RWPE1 (cell line): ENCODE measurements at regions not wholly inside any gene's neighbourhood (a gene's known extent, or its start where the extent isn't known, plus 50 kb on each side); places are given as distances from the start of the nearest gene placed in this dataset.

Experiments used
- CTCF ChIA-PET: fragments of 350-600 bp; sonication (Branson Sonifier 250); formaldehyde crosslinking; extraction: SDS; loops from one replicate; lab custom pipeline; 2021; lab: Yijun Ruan, JAX
- POLR2A ChIA-PET: fragments of 400-600 bp; formaldehyde crosslinking; extraction: SDS; loops from one replicate; lab custom pipeline; 2020; ENCODE audit warnings: antibody characterized with exemption; ENCODE audit not compliant: low non-redundant PET; lab: Yijun Ruan, JAX
- DNase-seq: peaks from one replicate; pipeline ENCODE4 v3.0.0; 2012; ENCODE audit warnings: low spot score
- H3K27ac ChIP-seq: fragments of 450-650 bp; 2 replicates; pipeline ENCODE4 v1.5.1; 2017
- TF ChIP-seq, protein P1 (sequence below): fragments of 450-650 bp; conservative IDR thresholded peaks from 2 replicates; pipeline ENCODE4 v1.5.1; 2017; ENCODE audit warnings: low read depth, mild to moderate bottlenecking

GRCh38 chr3:107315141-107315540 lies 62.1 kb upstream of the CCDC54 start:
- CTCF ChIA-PET = no interaction called here
- POLR2A ChIA-PET = no interaction called here
- DNase-seq = no peak

DNA sequence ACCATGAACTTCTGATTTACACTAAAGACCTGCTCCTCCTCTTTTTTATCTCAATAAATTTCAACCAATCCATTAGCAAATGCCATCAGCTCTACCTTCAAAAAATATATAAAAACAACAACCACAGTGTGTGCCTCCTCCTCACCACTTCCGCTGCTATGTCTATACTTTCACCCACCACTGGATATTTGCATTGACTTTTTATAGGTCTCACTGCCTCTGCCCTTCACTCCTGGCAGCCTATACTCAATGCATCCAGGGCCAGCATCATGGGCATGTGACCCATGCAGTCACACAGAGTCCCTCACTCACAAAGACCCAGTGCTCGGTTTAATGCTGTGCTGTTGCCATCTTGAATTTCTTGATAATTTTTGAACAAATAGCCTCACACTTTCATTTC lies 53.5 kb upstream of the CCDC54 start:
- no peak overlapping the region for H3K27ac ChIP-seq
- DNase-seq = no peak
- ChIA-PET CTCF (interaction anchor here (0.6 kb wide), 1 partner anchor 20 kb away, joined by 4 read pairs; no protein-coding TSS in a partner anchor), POLR2A (no interaction called here)
- TF ChIP-seq, protein P1, sequence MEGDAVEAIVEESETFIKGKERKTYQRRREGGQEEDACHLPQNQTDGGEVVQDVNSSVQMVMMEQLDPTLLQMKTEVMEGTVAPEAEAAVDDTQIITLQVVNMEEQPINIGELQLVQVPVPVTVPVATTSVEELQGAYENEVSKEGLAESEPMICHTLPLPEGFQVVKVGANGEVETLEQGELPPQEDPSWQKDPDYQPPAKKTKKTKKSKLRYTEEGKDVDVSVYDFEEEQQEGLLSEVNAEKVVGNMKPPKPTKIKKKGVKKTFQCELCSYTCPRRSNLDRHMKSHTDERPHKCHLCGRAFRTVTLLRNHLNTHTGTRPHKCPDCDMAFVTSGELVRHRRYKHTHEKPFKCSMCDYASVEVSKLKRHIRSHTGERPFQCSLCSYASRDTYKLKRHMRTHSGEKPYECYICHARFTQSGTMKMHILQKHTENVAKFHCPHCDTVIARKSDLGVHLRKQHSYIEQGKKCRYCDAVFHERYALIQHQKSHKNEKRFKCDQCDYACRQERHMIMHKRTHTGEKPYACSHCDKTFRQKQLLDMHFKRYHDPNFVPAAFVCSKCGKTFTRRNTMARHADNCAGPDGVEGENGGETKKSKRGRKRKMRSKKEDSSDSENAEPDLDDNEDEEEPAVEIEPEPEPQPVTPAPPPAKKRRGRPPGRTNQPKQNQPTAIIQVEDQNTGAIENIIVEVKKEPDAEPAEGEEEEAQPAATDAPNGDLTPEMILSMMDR = no peak

More at GRCh38 chr3:107315141-107315540, 62.1 kb upstream of the CCDC54 start:
- no peak overlapping the region for H3K27ac ChIP-seq
- TF ChIP-seq, protein P1 = no peak

DNA sequence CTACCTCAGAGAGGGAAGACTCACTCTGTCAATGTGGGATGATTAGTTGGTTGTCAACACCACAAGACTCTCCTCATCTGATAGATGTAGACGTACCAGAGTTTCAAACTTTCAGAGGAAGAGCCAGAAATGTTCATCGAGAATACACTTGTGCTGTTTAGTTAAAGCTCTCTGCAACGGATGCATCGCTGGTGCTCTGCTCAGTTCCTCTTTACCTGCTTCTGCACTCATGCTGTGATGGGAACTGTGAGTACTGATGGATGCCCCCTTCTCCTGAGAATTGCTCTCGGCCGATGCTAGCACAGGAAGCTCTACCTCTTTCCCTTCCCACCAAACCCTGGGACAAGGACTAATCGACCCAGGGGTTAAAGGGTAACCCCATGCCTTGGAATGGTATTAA lies 51.8 kb upstream of the CCDC54 start:
- no peak overlapping the region for H3K27ac ChIP-seq
- TF ChIP-seq, protein P1 = no peak
- POLR2A ChIA-PET = no interaction called here
- no peak for DNase-seq
- CTCF ChIA-PET = no interaction called here
